Esophagus muscularis mucosa (tissue), 3 donors: ENCODE measurements at regions not wholly inside any gene's neighbourhood (a gene's known extent, or its start where the extent isn't known, plus 50 kb on each side); places are given as distances from the start of the nearest gene placed in this dataset.

Experiments
- POLR2A ChIP-seq: fragments of 450-650 bp; IDR thresholded peaks from one replicate; pipeline ENCODE4 v1.6.1; 2017; ENCODE audit warnings: antibody characterized with exemption, moderate library complexity, mild to moderate bottlenecking, low read depth
- POLR2AphosphoS5 ChIP-seq, 2 donors: sonication (generic); formaldehyde crosslinking; IDR thresholded peaks; one replicate each; pipeline ENCODE4 v1.6.1; 2017; ENCODE audit warnings: antibody characterized with exemption in 2 of 2
- TF ChIP-seq, protein P1 (sequence below), 3 experiments: fragments of 200-600 bp in 2 of 3; fragments of 450-650 bp in 1 of 3; sonication (generic) in 2 of 3; IDR thresholded peaks; one replicate each; pipeline ENCODE4 v1.5.1; 2017 to 2019; ENCODE audit warnings: antibody characterized with exemption in 3 of 3, mild to moderate bottlenecking in 2 of 3, moderate library complexity in 1 of 3

DNA sequence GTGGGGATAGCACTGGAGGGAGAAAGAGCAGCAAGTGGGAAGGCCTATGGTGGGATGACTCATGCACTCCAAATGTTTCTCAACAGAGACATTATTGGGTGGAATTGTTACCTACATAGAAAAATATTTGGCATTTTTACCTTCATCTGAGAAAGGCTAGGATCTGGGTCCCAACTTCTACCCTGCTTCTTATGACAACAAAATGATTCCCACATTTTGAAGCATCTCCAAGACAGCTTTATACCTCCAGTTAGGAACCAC lies 908.9 kb upstream of the GYPC start:
- TF ChIP-seq, protein P1, sequence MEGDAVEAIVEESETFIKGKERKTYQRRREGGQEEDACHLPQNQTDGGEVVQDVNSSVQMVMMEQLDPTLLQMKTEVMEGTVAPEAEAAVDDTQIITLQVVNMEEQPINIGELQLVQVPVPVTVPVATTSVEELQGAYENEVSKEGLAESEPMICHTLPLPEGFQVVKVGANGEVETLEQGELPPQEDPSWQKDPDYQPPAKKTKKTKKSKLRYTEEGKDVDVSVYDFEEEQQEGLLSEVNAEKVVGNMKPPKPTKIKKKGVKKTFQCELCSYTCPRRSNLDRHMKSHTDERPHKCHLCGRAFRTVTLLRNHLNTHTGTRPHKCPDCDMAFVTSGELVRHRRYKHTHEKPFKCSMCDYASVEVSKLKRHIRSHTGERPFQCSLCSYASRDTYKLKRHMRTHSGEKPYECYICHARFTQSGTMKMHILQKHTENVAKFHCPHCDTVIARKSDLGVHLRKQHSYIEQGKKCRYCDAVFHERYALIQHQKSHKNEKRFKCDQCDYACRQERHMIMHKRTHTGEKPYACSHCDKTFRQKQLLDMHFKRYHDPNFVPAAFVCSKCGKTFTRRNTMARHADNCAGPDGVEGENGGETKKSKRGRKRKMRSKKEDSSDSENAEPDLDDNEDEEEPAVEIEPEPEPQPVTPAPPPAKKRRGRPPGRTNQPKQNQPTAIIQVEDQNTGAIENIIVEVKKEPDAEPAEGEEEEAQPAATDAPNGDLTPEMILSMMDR (IDR thresholded peaks at IDR 0.05): no peak
- TF ChIP-seq POLR2A (no peak), POLR2AphosphoS5 (IDR thresholded peaks at IDR 0.05) (no peak)
